Hematopoietic multipotent progenitor cell treated with erythropoietin and hydrocortisone succinate and interleukin-3 and kit ligand, for 8 days (in vitro differentiated cells): ENCODE measurements at regions not wholly inside any gene's neighbourhood (a gene's known extent, or its start where the extent isn't known, plus 50 kb on each side); places are given as distances from the start of the nearest gene placed in this dataset.

Source experiments
- DNase-seq: peaks from one replicate; pipeline ENCODE4 v3.0.0-alpha.2; 2015

- DNase-seq, result no peak
These were observed 370.3 kb upstream of the LINC00305 start for GRCh38 chr18:64519201-64519600.

- no peak for DNase-seq
These were observed 369.3 kb upstream of the LINC00305 start for GRCh38 chr18:64518191-64518590.

GRCh38 chr18:64513401-64513800 is 364.5 kb upstream of the LINC00305 start:
- DNase-seq, result no peak

GRCh38 chr18:64490207-64490606 is 341.3 kb upstream of the LINC00305 start:
- DNase-seq, result no peak

- no peak for DNase-seq
These were observed 339.8 kb upstream of the LINC00305 start for GRCh38 chr18:64488698-64489097.

GRCh38 chr18:64474773-64475172 is 325.9 kb upstream of the LINC00305 start:
- no peak for DNase-seq

GRCh38 chr18:64474255-64474654 is 325.4 kb upstream of the LINC00305 start:
- DNase-seq, result no peak

GRCh38 chr18:64449434-64449833 is 300.5 kb upstream of the LINC00305 start:
- DNase-seq, result no peak

- DNase-seq, result no peak
These were observed 295.9 kb upstream of the LINC00305 start for GRCh38 chr18:64444819-64445218.

GRCh38 chr18:64438178-64438577 is 289.3 kb upstream of the LINC00305 start:
- DNase-seq, result no peak

- no peak for DNase-seq
These were observed 287.2 kb upstream of the LINC00305 start for GRCh38 chr18:64436111-64436510.

GRCh38 chr18:64419156-64419555 is 270.3 kb upstream of the LINC00305 start:
- DNase-seq, result no peak

- DNase-seq, result no peak
These were observed 268.1 kb upstream of the LINC00305 start for GRCh38 chr18:64416990-64417389.

- DNase-seq, result no peak
These were observed 266.3 kb upstream of the LINC00305 start for GRCh38 chr18:64415218-64415617.

GRCh38 chr18:64410685-64411084 is 261.8 kb upstream of the LINC00305 start:
- no peak for DNase-seq

GRCh38 chr18:64409511-64409910 is 260.6 kb upstream of the LINC00305 start:
- DNase-seq, result peak; percentile 26

GRCh38 chr18:64407606-64408005 is 258.7 kb upstream of the LINC00305 start:
- DNase-seq, result no peak

GRCh38 chr18:64405161-64405560 is 256.3 kb upstream of the LINC00305 start:
- DNase-seq, result no peak

GRCh38 chr18:64403784-64404503 is 255.1 kb upstream of the LINC00305 start:
- DNase-seq, result no peak

GRCh38 chr18:64402636-64403035 is 253.7 kb upstream of the LINC00305 start:
- no peak for DNase-seq

- no peak for DNase-seq
These were observed 252.6 kb upstream of the LINC00305 start for GRCh38 chr18:64401268-64402060.

- no peak for DNase-seq
These were observed 250.7 kb upstream of the LINC00305 start for GRCh38 chr18:64399566-64399965.

GRCh38 chr18:64398320-64398719 is 249.4 kb upstream of the LINC00305 start:
- DNase-seq, result no peak

- no peak for DNase-seq
These were observed 243.3 kb upstream of the LINC00305 start for GRCh38 chr18:64392202-64392601.
